RWPE1 (cell line): ENCODE measurements at regions not wholly inside any gene's neighbourhood (a gene's known extent, or its start where the extent isn't known, plus 50 kb on each side); places are given as distances from the start of the nearest gene placed in this dataset.

ENCODE experiments used
- CTCF ChIA-PET: fragments of 350-600 bp; sonication (Branson Sonifier 250); formaldehyde crosslinking; extraction: SDS; loops from one replicate; lab custom pipeline; 2021; lab: Yijun Ruan, JAX
- POLR2A ChIA-PET: fragments of 400-600 bp; formaldehyde crosslinking; extraction: SDS; loops from one replicate; lab custom pipeline; 2020; ENCODE audit warnings: antibody characterized with exemption; ENCODE audit not compliant: low non-redundant PET; lab: Yijun Ruan, JAX
- DNase-seq: peaks from one replicate; pipeline ENCODE4 v3.0.0; 2012; ENCODE audit warnings: low spot score
- H3K27ac ChIP-seq: fragments of 450-650 bp; 2 replicates; pipeline ENCODE4 v1.5.1; 2017
- TF ChIP-seq, protein P1 (sequence below): fragments of 450-650 bp; conservative IDR thresholded peaks from 2 replicates; pipeline ENCODE4 v1.5.1; 2017; ENCODE audit warnings: low read depth, mild to moderate bottlenecking

- H3K27ac ChIP-seq, result no peak overlapping the region
- TF ChIP-seq, protein P1, sequence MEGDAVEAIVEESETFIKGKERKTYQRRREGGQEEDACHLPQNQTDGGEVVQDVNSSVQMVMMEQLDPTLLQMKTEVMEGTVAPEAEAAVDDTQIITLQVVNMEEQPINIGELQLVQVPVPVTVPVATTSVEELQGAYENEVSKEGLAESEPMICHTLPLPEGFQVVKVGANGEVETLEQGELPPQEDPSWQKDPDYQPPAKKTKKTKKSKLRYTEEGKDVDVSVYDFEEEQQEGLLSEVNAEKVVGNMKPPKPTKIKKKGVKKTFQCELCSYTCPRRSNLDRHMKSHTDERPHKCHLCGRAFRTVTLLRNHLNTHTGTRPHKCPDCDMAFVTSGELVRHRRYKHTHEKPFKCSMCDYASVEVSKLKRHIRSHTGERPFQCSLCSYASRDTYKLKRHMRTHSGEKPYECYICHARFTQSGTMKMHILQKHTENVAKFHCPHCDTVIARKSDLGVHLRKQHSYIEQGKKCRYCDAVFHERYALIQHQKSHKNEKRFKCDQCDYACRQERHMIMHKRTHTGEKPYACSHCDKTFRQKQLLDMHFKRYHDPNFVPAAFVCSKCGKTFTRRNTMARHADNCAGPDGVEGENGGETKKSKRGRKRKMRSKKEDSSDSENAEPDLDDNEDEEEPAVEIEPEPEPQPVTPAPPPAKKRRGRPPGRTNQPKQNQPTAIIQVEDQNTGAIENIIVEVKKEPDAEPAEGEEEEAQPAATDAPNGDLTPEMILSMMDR, result no peak
- no peak for DNase-seq
- ChIA-PET CTCF (no interaction called here), POLR2A (no interaction called here)
These were observed 457.7 kb downstream of the XYLT1 start for GRCh38 chr16:17013038-17013437.

GRCh38 chr16:17014484-17015121 is 456.2 kb downstream of the XYLT1 start:
- TF ChIP-seq, protein P1, result no peak
- H3K27ac ChIP-seq, result no peak overlapping the region
- ChIA-PET CTCF (interaction anchor here (0.6 kb wide), 1 partner anchor 359 kb away, joined by 3 read pairs; no protein-coding TSS in a partner anchor), POLR2A (no interaction called here)
- no peak for DNase-seq

- DNase-seq, result no peak
- TF ChIP-seq, protein P1, result no peak
- no peak overlapping the region for H3K27ac ChIP-seq
- POLR2A ChIA-PET, result no interaction called here
- CTCF ChIA-PET, result no interaction called here
These were observed 455.1 kb downstream of the XYLT1 start for GRCh38 chr16:17015702-17016101.

- DNase-seq, result no peak
- H3K27ac ChIP-seq, result no peak overlapping the region
- ChIA-PET CTCF (no interaction called here), POLR2A (no interaction called here)
- TF ChIP-seq, protein P1, result no peak
These were observed 453.3 kb downstream of the XYLT1 start for GRCh38 chr16:17017442-17017841.

DNA sequence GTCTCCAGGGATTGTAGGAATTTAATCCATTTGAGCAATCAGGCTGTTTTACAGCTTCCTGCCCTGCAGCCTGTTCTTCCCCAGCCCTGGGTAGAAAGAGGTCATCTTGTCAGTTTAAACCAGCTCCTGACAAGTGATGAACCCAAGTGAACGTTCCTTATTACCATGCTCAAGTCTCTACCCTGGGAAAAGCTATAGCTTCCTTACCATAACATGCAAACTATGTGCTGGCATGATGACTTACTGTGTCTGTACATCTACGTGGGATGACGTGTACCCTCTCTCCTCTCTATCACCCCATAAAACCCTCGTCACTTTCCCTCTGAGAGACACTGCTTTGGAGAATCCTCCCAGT is 452.2 kb downstream of the XYLT1 start:
- TF ChIP-seq, protein P1, result no peak
- DNase-seq, result no peak
- CTCF ChIA-PET, result no interaction called here
- H3K27ac ChIP-seq, result no peak overlapping the region
- POLR2A ChIA-PET, result no interaction called here

- TF ChIP-seq, protein P1, result no peak
- H3K27ac ChIP-seq, result no peak overlapping the region
- DNase-seq, result no peak
- ChIA-PET CTCF (no interaction called here), POLR2A (no interaction called here)
These were observed 451.4 kb downstream of the XYLT1 start for GRCh38 chr16:17019366-17019765.
